ENCODE measurements at regions not wholly inside any gene's neighbourhood (a gene's known extent, or its start where the extent isn't known, plus 50 kb on each side); places are given as distances from the start of the nearest gene placed in this dataset.
A peak's percentile ranks its signal among the peaks of the same experiment; 100 is the strongest.

- peak; percentile 72 for DNase-seq (ENCODE audit: low read depth)
- no peak for TF ChIP-seq CTCF (conservative IDR thresholded peaks at IDR 0.05; ENCODE audit: low read depth, low read length)
- no peak overlapping the region for H3K4me3 ChIP-seq (ENCODE audit: low read depth, low read length)
Observed at GRCh38 chr6:142568857-142569597, 267.2 kb downstream of the ADGRG6 start.

- no peak overlapping the region for H3K4me3 ChIP-seq (ENCODE audit: low read depth, low read length)
- TF ChIP-seq CTCF (conservative IDR thresholded peaks at IDR 0.05; ENCODE audit: low read depth, low read length) = no peak
- peak; percentile 20 for DNase-seq (ENCODE audit: low read depth)
Observed at GRCh38 chr6:142569676-142570075, 267.9 kb downstream of the ADGRG6 start.

GRCh38 chr6:142570221-142570671 is 268.4 kb downstream of the ADGRG6 start:
- no peak overlapping the region for H3K4me3 ChIP-seq (ENCODE audit: low read depth, low read length)
- no peak for TF ChIP-seq CTCF (conservative IDR thresholded peaks at IDR 0.05; ENCODE audit: low read depth, low read length)
- DNase-seq (ENCODE audit: low read depth) = peak; percentile 88

GRCh38 chr6:142592876-142593275 is 291.1 kb downstream of the ADGRG6 start:
- no peak for TF ChIP-seq CTCF (conservative IDR thresholded peaks at IDR 0.05; ENCODE audit: low read depth, low read length)
- H3K4me3 ChIP-seq (ENCODE audit: low read depth, low read length) = no peak overlapping the region
- no peak for DNase-seq (ENCODE audit: low read depth)

- no peak overlapping the region for H3K4me3 ChIP-seq (ENCODE audit: low read depth, low read length)
- no peak for DNase-seq (ENCODE audit: low read depth)
- no peak for TF ChIP-seq CTCF (conservative IDR thresholded peaks at IDR 0.05; ENCODE audit: low read depth, low read length)
Observed at GRCh38 chr6:142597836-142598235, 296.0 kb downstream of the ADGRG6 start.

- DNase-seq (ENCODE audit: low read depth) = no peak
- no peak overlapping the region for H3K4me3 ChIP-seq (ENCODE audit: low read depth, low read length)
- TF ChIP-seq CTCF (conservative IDR thresholded peaks at IDR 0.05; ENCODE audit: low read depth, low read length) = no peak
Observed at GRCh38 chr6:142601427-142601826, 299.6 kb downstream of the ADGRG6 start.

GRCh38 chr6:142602972-142603371 is 301.2 kb downstream of the ADGRG6 start:
- TF ChIP-seq CTCF (conservative IDR thresholded peaks at IDR 0.05; ENCODE audit: low read depth, low read length) = no peak

More at GRCh38 chr6:142602972-142603371, 301.2 kb downstream of the ADGRG6 start:
- no peak for DNase-seq (ENCODE audit: low read depth)
- H3K4me3 ChIP-seq (ENCODE audit: low read depth, low read length) = no peak overlapping the region

Measured in choroid plexus epithelial cell (primary cell).